ENCODE measurements at regions not wholly inside any gene's neighbourhood (a gene's known extent, or its start where the extent isn't known, plus 50 kb on each side); places are given as distances from the start of the nearest gene placed in this dataset.
"Not testable (repeated sequence)": the region's sequence is repeated elsewhere in the genome, so short reads cannot be mapped to it uniquely, and the experiment has no call there.

GRCh38 chr1:232334811-232335210, 295.1 kb downstream of the SIPA1L2 start:
- no peak for TF ChIP-seq CTCF (IDR thresholded peaks at IDR 0.05; ENCODE audit: unreplicated experiment)
- Mint-ChIP-seq H3K27me3 (ENCODE audit: insufficient read depth, unreplicated experiment) (peaks cover 18% of the 10 kb centered on the region), H3K27ac (ENCODE audit: low read depth, unreplicated experiment) (no peak overlapping the region), H3K4me1 (ENCODE audit: insufficient read depth, unreplicated experiment) (peaks cover 23% of the 10 kb centered on the region), H3K4me3 (ENCODE audit: unreplicated experiment) (no peak overlapping the region), H3K36me3 (ENCODE audit: insufficient read depth, unreplicated experiment) (no peaks in the 10 kb centered on the region), H3K9me3 (ENCODE audit: unreplicated experiment) (no peaks in the 10 kb centered on the region)
- intact Hi-C loops (cut with micrococcal nuclease), result loop anchor here (10.0 kb wide), 1 partner anchor 290 kb away; no protein-coding TSS in a partner anchor
- no TSS peak for BruUV-seq (replicated peaks)
- POLR2A ChIA-PET, result interaction anchor here (0.6 to 2.9 kb wide), 9 partner anchors 12 to 675 kb away, joined by 3 to 16 read pairs (median 5); no protein-coding TSS in a partner anchor
- CTCF ChIA-PET, result interaction anchor here (0.6 to 1.3 kb wide), 7 partner anchors 10 to 492 kb away, joined by 3 to 7 read pairs (median 3); no protein-coding TSS in a partner anchor
- peak; percentile 99 for DNase-seq (ENCODE audit: unreplicated experiment)

- POLR2A ChIA-PET, result interaction anchor here (0.7 to 2.9 kb wide), 7 partner anchors 13 to 293 kb away, joined by 3 to 16 read pairs (median 5); no protein-coding TSS in a partner anchor
Observed at GRCh38 chr1:232334246-232334645, 295.7 kb downstream of the SIPA1L2 start.

GRCh38 chr1:232333419-232333767, 296.5 kb downstream of the SIPA1L2 start:
- intact Hi-C loops (cut with micrococcal nuclease), result loop anchor here (10.0 kb wide), 1 partner anchor 291 kb away; no protein-coding TSS in a partner anchor
- TF ChIP-seq CTCF (IDR thresholded peaks at IDR 0.05; ENCODE audit: unreplicated experiment), result no peak
- Mint-ChIP-seq H3K4me3 (ENCODE audit: unreplicated experiment) (no peak overlapping the region), H3K9me3 (ENCODE audit: unreplicated experiment) (no peaks in the 10 kb centered on the region), H3K36me3 (ENCODE audit: insufficient read depth, unreplicated experiment) (no peaks in the 10 kb centered on the region), H3K27me3 (ENCODE audit: insufficient read depth, unreplicated experiment) (peaks cover 18% of the 10 kb centered on the region), H3K27ac (ENCODE audit: low read depth, unreplicated experiment) (no peak overlapping the region), H3K4me1 (ENCODE audit: insufficient read depth, unreplicated experiment) (peaks cover 27% of the 10 kb centered on the region)
- no TSS peak for BruUV-seq (replicated peaks)
- DNase-seq (ENCODE audit: unreplicated experiment), result no peak
- ChIA-PET CTCF (interaction anchor here (0.8 kb wide), 1 partner anchor 294 kb away, joined by 5 read pairs; no protein-coding TSS in a partner anchor), POLR2A (interaction anchor here (2.3 to 2.9 kb wide), 2 partner anchors 13 to 42 kb away, joined by 10 to 16 read pairs; no protein-coding TSS in a partner anchor)

More at GRCh38 chr1:232334246-232334645, 295.7 kb downstream of the SIPA1L2 start:
- CTCF ChIA-PET, result interaction anchor here (0.6 to 1.3 kb wide), 4 partner anchors 67 to 492 kb away, joined by 3 to 7 read pairs (median 3); no protein-coding TSS in a partner anchor
- intact Hi-C loops (cut with micrococcal nuclease), result loop anchor here (10.0 kb wide), 1 partner anchor 291 kb away; no protein-coding TSS in a partner anchor
- H3K27ac Mint-ChIP-seq (ENCODE audit: low read depth, unreplicated experiment), result no peak overlapping the region
- no peak for TF ChIP-seq CTCF (IDR thresholded peaks at IDR 0.05; ENCODE audit: unreplicated experiment)
- DNase-seq (ENCODE audit: unreplicated experiment), result no peak
- no peaks in the 10 kb centered on the region for H3K36me3 Mint-ChIP-seq (ENCODE audit: insufficient read depth, unreplicated experiment)
- no peak overlapping the region for H3K4me3 Mint-ChIP-seq (ENCODE audit: unreplicated experiment)
- H3K9me3 Mint-ChIP-seq (ENCODE audit: unreplicated experiment), result no peaks in the 10 kb centered on the region
- peaks cover 18% of the 10 kb centered on the region for H3K27me3 Mint-ChIP-seq (ENCODE audit: insufficient read depth, unreplicated experiment)
- H3K4me1 Mint-ChIP-seq (ENCODE audit: insufficient read depth, unreplicated experiment), result peaks cover 27% of the 10 kb centered on the region
- BruUV-seq (replicated peaks), result no TSS peak

GRCh38 chr1:232332710-232333418, 297.1 kb downstream of the SIPA1L2 start:
- POLR2A ChIA-PET; DNase-seq (ENCODE audit: unreplicated experiment); H3K36me3 Mint-ChIP-seq (ENCODE audit: insufficient read depth, unreplicated experiment); H3K9me3 Mint-ChIP-seq (ENCODE audit: unreplicated experiment); H3K27ac Mint-ChIP-seq (ENCODE audit: low read depth, unreplicated experiment); BruUV-seq (replicated peaks); H3K4me3 Mint-ChIP-seq (ENCODE audit: unreplicated experiment): not testable (repeated sequence)
- CTCF ChIA-PET, result interaction anchor here (0.8 kb wide), 1 partner anchor 295 kb away, joined by 5 read pairs; no protein-coding TSS in a partner anchor
- intact Hi-C loops (cut with micrococcal nuclease), result loop anchor here (10.0 kb wide), 1 partner anchor 292 kb away; no protein-coding TSS in a partner anchor
- H3K4me1 Mint-ChIP-seq (ENCODE audit: insufficient read depth, unreplicated experiment), result peaks cover 27% of the 10 kb centered on the region
- H3K27me3 Mint-ChIP-seq (ENCODE audit: insufficient read depth, unreplicated experiment), result peaks cover 18% of the 10 kb centered on the region

Data from MCF 10A (cell line).